HG03159 (cell line): ENCODE measurements at regions not wholly inside any gene's neighbourhood (a gene's known extent, or its start where the extent isn't known, plus 50 kb on each side); places are given as distances from the start of the nearest gene placed in this dataset.

ENCODE experiments used
- ATAC-seq: cut with Tn5 transposase; IDR thresholded peaks from one replicate; pipeline ENCODE4 v1.9.1; 2021; ENCODE audit warnings: mild to moderate bottlenecking, moderate library complexity; ENCODE audit not compliant: unreplicated experiment

- ATAC-seq = no peak
These were observed 96.7 kb upstream of the FER start for GRCh38 chr5:108650997-108651396.

- ATAC-seq = no peak
These were observed 98.1 kb upstream of the FER start for GRCh38 chr5:108649646-108650045.

- ATAC-seq = no peak
These were observed 98.6 kb upstream of the FER start for GRCh38 chr5:108649106-108649505.

GRCh38 chr5:108642170-108642906 is 105.4 kb upstream of the FER start:
- peak; percentile 98 for ATAC-seq

- no peak for ATAC-seq
These were observed 106.1 kb upstream of the FER start for GRCh38 chr5:108641596-108641995.

GRCh38 chr5:108639366-108639765 is 108.3 kb upstream of the FER start:
- ATAC-seq = no peak

- no peak for ATAC-seq
These were observed 109.7 kb upstream of the FER start for GRCh38 chr5:108638021-108638420.

- no peak for ATAC-seq
These were observed 110.6 kb upstream of the FER start for GRCh38 chr5:108637134-108637533.

- no peak for ATAC-seq
These were observed 111.4 kb upstream of the FER start for GRCh38 chr5:108636135-108636853.

GRCh38 chr5:108634617-108635288 is 112.9 kb upstream of the FER start:
- peak; percentile 75 for ATAC-seq

- ATAC-seq = no peak
These were observed 113.6 kb upstream of the FER start for GRCh38 chr5:108634010-108634616.

GRCh38 chr5:108629779-108630528 is 117.7 kb upstream of the FER start:
- no peak for ATAC-seq

- ATAC-seq = no peak
These were observed 122.0 kb upstream of the FER start for GRCh38 chr5:108625654-108626053.

GRCh38 chr5:108623826-108624225 is 123.9 kb upstream of the FER start:
- no peak for ATAC-seq

- ATAC-seq = no peak
These were observed 127.2 kb upstream of the FER start for GRCh38 chr5:108620516-108620915.

GRCh38 chr5:108619815-108620214 is 127.9 kb upstream of the FER start:
- ATAC-seq = no peak

GRCh38 chr5:108617467-108618435 is 129.9 kb upstream of the FER start:
- no peak for ATAC-seq

- ATAC-seq = no peak
These were observed 132.5 kb upstream of the FER start for GRCh38 chr5:108615216-108615615.

- ATAC-seq = no peak
These were observed 140.3 kb upstream of the FER start for GRCh38 chr5:108607421-108607820.

GRCh38 chr5:108606185-108606584 is 141.5 kb upstream of the FER start:
- no peak for ATAC-seq
